ENCODE measurements at regions not wholly inside any gene's neighbourhood (a gene's known extent, or its start where the extent isn't known, plus 50 kb on each side); places are given as distances from the start of the nearest gene placed in this dataset.

DNA sequence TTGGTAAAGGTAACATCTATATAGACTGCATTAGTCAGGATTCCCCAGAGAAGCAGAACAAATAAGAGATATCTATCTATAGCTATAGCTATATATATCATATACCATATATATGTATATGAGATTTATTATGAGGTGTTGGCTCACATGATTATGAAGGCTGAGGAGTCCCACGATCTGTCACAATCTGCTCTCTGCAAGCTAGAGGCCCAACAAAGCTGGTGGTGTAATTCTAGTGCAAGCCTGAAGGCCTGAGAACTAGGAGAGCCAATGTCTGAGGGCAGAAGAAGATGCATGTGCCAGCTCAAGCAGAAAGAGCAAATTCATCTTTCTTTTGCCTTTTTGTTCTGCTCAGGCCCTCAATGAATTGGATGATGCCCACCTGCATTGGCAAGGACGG, 102.2 kb upstream of the PLPPR1 start:
- Mint-ChIP-seq H3K4me1 (ENCODE audit: low read depth) (no peaks in the 10 kb centered on the region), H3K27ac (no peak overlapping the region), H3K36me3 (ENCODE audit: low read depth) (no peaks in the 10 kb centered on the region), H3K9me3 (no peaks in the 10 kb centered on the region), H3K27me3 (ENCODE audit: low read depth) (no peaks in the 10 kb centered on the region), H3K4me3 (no peak overlapping the region)
- CTCF ChIA-PET = no interaction called here
- intact Hi-C loops (cut with micrococcal nuclease) = no loop called here
- DNase-seq = no peak

- no peaks in the 10 kb centered on the region for H3K4me1 Mint-ChIP-seq (ENCODE audit: low read depth)
- no peak for DNase-seq
- CTCF ChIA-PET = no interaction called here
- H3K36me3 Mint-ChIP-seq (ENCODE audit: low read depth) = no peaks in the 10 kb centered on the region
- no peaks in the 10 kb centered on the region for H3K9me3 Mint-ChIP-seq
- no peak overlapping the region for H3K27ac Mint-ChIP-seq
- intact Hi-C loops (cut with micrococcal nuclease) = no loop called here
- H3K4me3 Mint-ChIP-seq = no peak overlapping the region
- H3K27me3 Mint-ChIP-seq (ENCODE audit: low read depth) = no peaks in the 10 kb centered on the region
Observed at GRCh38 chr9:100927763-100928162, 100.8 kb upstream of the PLPPR1 start.

- intact Hi-C loops (cut with micrococcal nuclease) = loop anchor here (2.0 kb wide), 1 partner anchor 77 kb away; no protein-coding TSS in a partner anchor
- no peaks in the 10 kb centered on the region for H3K4me1 Mint-ChIP-seq (ENCODE audit: low read depth)
Observed at GRCh38 chr9:100933656-100934055, 94.9 kb upstream of the PLPPR1 start.

GRCh38 chr9:100937382-100937781, 91.1 kb upstream of the PLPPR1 start:
- Mint-ChIP-seq H3K4me3 (no peak overlapping the region), H3K27ac (no peak overlapping the region), H3K9me3 (peaks cover 10% of the 10 kb centered on the region), H3K27me3 (ENCODE audit: low read depth) (peaks cover 3% of the 10 kb centered on the region), H3K36me3 (ENCODE audit: low read depth) (peaks cover 1% of the 10 kb centered on the region), H3K4me1 (ENCODE audit: low read depth) (no peaks in the 10 kb centered on the region)
- DNase-seq = no peak
- CTCF ChIA-PET = no interaction called here
- intact Hi-C loops (cut with micrococcal nuclease) = no loop called here

More at GRCh38 chr9:100933656-100934055, 94.9 kb upstream of the PLPPR1 start:
- H3K27me3 Mint-ChIP-seq (ENCODE audit: low read depth) = peaks cover 3% of the 10 kb centered on the region
- H3K4me3 Mint-ChIP-seq = no peak overlapping the region
- CTCF ChIA-PET = no interaction called here
- peaks cover 10% of the 10 kb centered on the region for H3K9me3 Mint-ChIP-seq
- peaks cover 1% of the 10 kb centered on the region for H3K36me3 Mint-ChIP-seq (ENCODE audit: low read depth)
- no peak for DNase-seq
- H3K27ac Mint-ChIP-seq = no peak overlapping the region

DNA sequence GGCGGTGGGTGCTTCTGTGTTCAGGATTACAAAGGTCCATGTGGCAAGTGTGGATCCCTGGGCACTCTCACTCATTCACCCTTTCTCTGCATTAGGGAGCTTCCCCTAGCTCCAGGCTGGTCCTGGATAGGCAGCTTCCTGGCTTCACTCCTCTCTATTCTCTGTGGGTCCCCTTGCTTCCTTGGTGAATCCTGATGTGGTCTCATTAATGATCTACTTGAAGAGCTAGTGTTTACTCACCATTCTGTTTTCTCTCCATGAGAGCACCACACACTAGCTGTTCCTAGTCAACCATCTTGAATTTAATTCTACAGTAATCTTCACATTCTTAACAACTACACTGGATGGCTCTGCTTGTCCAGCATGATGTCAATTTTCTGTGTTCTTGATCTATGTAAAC, 90.0 kb upstream of the PLPPR1 start:
- no peak for DNase-seq
- Mint-ChIP-seq H3K4me1 (ENCODE audit: low read depth) (no peaks in the 10 kb centered on the region), H3K36me3 (ENCODE audit: low read depth) (peaks cover 1% of the 10 kb centered on the region), H3K4me3 (no peak overlapping the region), H3K9me3 (peaks cover 7% of the 10 kb centered on the region), H3K27me3 (ENCODE audit: low read depth) (peaks cover 3% of the 10 kb centered on the region), H3K27ac (no peak overlapping the region)
- CTCF ChIA-PET = no interaction called here
- intact Hi-C loops (cut with micrococcal nuclease) = no loop called here

DNA sequence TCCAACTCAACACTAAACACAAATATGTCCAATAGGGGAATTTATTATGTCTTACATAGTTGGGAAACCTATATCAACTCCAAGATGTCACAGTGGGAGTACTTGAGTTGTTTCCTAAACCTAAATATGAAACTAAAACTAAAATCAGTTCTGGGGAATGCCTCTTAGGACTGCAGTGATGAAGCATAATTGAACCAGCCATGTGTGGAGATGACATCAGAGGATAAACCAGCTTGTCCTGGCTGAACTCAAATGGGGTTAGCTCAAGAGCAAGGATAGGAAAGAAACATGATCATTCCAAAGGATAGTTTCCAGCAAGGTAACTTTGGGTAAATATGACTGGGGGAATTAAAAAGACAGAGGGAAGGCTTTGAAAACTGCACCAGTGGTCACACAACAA, 88.9 kb upstream of the PLPPR1 start:
- CTCF ChIA-PET = no interaction called here
- no peak overlapping the region for H3K27ac Mint-ChIP-seq
- peaks cover 7% of the 10 kb centered on the region for H3K9me3 Mint-ChIP-seq
- H3K36me3 Mint-ChIP-seq (ENCODE audit: low read depth) = peaks cover 1% of the 10 kb centered on the region
- no peak for DNase-seq
- peaks cover 3% of the 10 kb centered on the region for H3K27me3 Mint-ChIP-seq (ENCODE audit: low read depth)
- no peaks in the 10 kb centered on the region for H3K4me1 Mint-ChIP-seq (ENCODE audit: low read depth)
- H3K4me3 Mint-ChIP-seq = no peak overlapping the region
- intact Hi-C loops (cut with micrococcal nuclease) = no loop called here

DNA sequence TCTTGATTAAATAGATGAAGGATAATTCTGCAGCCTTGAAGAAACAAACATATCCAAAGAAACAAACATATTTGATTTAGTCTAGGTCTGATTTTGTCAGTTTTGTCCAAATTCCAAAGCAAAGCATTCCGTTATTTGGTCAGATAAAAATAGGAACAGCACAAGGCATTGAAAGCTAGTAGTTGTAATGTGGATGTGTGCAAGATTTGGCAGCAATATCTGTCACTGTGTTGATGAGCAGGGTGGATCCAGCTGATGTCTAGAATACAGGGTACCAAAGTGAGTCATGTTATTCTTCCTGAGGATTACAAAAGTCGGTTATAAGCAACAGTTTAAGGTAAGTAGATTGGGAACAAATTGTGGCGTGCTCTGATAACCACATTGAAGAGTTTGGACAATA, 69.3 kb upstream of the PLPPR1 start:
- Mint-ChIP-seq H3K9me3 (peaks cover 1% of the 10 kb centered on the region), H3K27me3 (ENCODE audit: low read depth) (peaks cover 2% of the 10 kb centered on the region), H3K4me3 (no peak overlapping the region), H3K36me3 (ENCODE audit: low read depth) (no peaks in the 10 kb centered on the region), H3K4me1 (ENCODE audit: low read depth) (no peaks in the 10 kb centered on the region), H3K27ac (no peak overlapping the region)
- CTCF ChIA-PET = interaction anchor here (0.7 kb wide), 1 partner anchor 53 kb away, joined by 3 read pairs; no protein-coding TSS in a partner anchor
- intact Hi-C loops (cut with micrococcal nuclease) = no loop called here
- no peak for DNase-seq

Data from activated naive CD4-positive, alpha-beta T cell treated with anti-CD3 and anti-CD28 coated beads for 36 hours (primary cell).